Activated T-cell treated with anti-CD3 and anti-CD28 coated beads, Interleukin-2, amount 50 U/mL, for 72 hours (primary cell): ENCODE measurements at regions not wholly inside any gene's neighbourhood (a gene's known extent, or its start where the extent isn't known, plus 50 kb on each side); places are given as distances from the start of the nearest gene placed in this dataset.

Experiments used
- ATAC-seq, 2 donors: fragments of 150-1000 bp; cut with Tn5 transposase; replicated peaks in 1 of 2; 2 replicates each; pipeline ENCODE4 v1.10.0; 2021; ENCODE audit warnings: moderate library complexity in 2 of 2, mild to moderate bottlenecking in 1 of 2
- DNase-seq, 2 donors: peaks; one replicate each; pipeline ENCODE4 v3.0.0; 2021 to 2022; ENCODE audit warnings: mixed read lengths in 1 of 2
- H3K27ac Mint-ChIP-seq: one replicate; pipeline ENCODE4 v1.8.0; 2022; ENCODE audit warnings: mild to moderate bottlenecking, moderate library complexity, mixed read lengths
- H3K27me3 Mint-ChIP-seq: one replicate; pipeline ENCODE4 v1.8.0; 2022; ENCODE audit warnings: low read depth, mixed read lengths
- H3K36me3 Mint-ChIP-seq, 2 donors: one replicate each; pipeline ENCODE4 v1.8.0; 2022; ENCODE audit warnings: mixed read lengths in 2 of 2, mild to moderate bottlenecking in 1 of 2; ENCODE audit not compliant: insufficient read depth in 2 of 2
- H3K4me1 Mint-ChIP-seq: one replicate; pipeline ENCODE4 v1.8.0; 2022; ENCODE audit warnings: low read depth, mixed read lengths
- H3K4me3 Mint-ChIP-seq, 2 donors: one replicate each; pipeline ENCODE4 v1.8.0; 2022; ENCODE audit warnings: mild to moderate bottlenecking in 2 of 2, mixed read lengths in 2 of 2, moderate library complexity in 2 of 2
- H3K9me3 Mint-ChIP-seq, 2 donors: one replicate each; pipeline ENCODE4 v1.8.0; 2022; ENCODE audit warnings: mixed read lengths in 2 of 2

DNA sequence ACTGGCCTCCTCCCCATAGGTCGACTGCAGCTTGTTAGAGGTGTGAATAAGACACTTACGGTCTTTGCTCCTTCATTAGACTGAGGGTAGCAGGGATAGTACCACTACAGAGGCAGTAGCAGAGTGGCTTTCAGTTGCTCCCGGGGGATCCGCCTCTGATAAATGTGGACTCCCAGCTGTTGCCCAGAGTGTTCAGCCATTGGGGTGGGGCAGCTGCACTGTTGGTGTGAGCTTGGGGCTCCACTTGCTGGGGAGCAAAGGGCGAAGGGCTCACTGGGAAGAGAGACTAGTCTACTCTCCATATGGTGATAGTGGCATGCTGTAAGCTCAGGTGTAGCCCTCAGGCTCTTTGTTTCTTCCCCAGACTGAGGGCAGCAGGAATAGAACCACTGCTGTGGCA is 239.1 kb downstream of the LRRN1 start:
- H3K4me3 Mint-ChIP-seq, result no peak overlapping the region
- H3K36me3 Mint-ChIP-seq, result no peaks in the 10 kb centered on the region
- H3K27ac Mint-ChIP-seq, result no peak overlapping the region
- H3K4me1 Mint-ChIP-seq, result no peaks in the 10 kb centered on the region
- no peak for DNase-seq
- H3K27me3 Mint-ChIP-seq, result no peaks in the 10 kb centered on the region
- no peak for ATAC-seq
- no peaks in the 10 kb centered on the region for H3K9me3 Mint-ChIP-seq

DNA sequence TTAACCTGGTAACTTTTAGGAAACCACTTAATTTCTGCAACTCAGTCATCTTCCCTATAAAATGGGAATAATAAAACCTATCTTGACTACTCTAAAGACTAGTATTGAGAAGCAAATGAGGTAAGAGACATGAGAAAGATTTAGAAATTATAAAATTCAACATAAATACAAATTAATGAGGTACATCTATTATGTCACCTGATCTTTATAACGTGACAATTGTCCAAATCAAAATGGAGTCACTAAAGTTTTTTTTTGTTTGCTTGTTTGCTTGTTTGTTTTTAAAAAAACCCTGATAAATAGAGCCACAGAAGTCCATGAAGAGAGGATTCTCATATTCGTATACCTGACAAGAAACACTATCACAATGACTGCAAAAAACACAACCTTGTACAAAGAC is 242.8 kb downstream of the LRRN1 start:
- H3K9me3 Mint-ChIP-seq, result no peaks in the 10 kb centered on the region
- no peak for ATAC-seq
- H3K27ac Mint-ChIP-seq, result no peak overlapping the region
- H3K4me3 Mint-ChIP-seq, result no peak overlapping the region
- no peaks in the 10 kb centered on the region for H3K4me1 Mint-ChIP-seq
- no peaks in the 10 kb centered on the region for H3K27me3 Mint-ChIP-seq
- no peak for DNase-seq
- no peaks in the 10 kb centered on the region for H3K36me3 Mint-ChIP-seq

DNA sequence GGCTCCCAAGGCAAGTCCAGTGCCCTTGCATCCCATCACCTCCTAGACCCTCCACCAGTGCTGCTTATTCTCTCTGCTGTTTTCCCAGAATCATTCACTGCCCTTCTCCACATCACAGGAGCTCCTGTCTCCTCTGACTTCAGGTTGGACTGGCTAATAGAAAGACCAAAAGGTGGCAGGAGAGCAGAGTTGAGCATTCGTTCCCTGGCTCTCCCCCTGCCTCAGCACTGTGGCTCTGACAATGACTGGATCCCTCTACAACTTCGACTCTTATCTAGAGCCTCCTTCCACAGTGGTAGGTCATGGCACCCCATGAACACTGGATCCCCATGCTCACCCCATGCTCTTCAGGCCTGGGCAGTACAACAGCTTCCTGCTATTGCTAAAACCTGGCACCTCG is 243.6 kb downstream of the LRRN1 start:
- H3K27me3 Mint-ChIP-seq, result no peaks in the 10 kb centered on the region
- no peak overlapping the region for H3K4me3 Mint-ChIP-seq
- no peaks in the 10 kb centered on the region for H3K4me1 Mint-ChIP-seq
- DNase-seq, result no peak
- ATAC-seq, result no peak
- no peaks in the 10 kb centered on the region for H3K36me3 Mint-ChIP-seq
- H3K9me3 Mint-ChIP-seq, result no peaks in the 10 kb centered on the region
- H3K27ac Mint-ChIP-seq, result no peak overlapping the region

DNA sequence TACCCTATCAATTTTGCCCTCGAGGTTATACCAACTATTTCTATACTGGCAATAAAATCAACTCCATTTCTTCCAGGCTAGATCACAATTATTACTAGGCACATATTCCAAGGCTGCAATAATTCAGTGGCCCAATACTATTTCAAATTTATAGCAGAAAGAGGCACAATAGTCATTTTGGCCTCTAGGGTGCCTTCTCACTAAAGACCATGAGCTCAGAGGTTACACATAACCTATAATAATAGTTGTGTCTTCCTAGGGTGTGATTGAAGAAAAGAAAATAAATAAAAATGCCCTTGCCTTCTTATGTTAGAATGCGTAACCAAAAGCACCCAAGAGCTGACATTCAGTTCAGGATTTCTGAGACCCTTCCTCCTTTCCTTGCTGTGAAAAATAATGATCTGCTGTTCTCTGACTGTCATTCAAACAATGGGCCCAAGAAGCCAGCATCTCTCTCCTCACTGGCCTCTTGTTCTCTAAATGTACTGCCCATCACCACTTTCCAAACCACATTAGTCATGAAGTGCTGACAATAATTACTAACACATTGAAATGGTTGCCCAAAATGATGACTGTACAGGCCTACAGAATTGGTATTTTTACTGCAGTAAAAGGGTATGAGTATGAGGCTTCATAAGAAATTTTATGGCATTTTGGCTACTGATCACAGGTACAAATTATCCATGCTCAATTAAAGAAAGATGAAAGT is 244.8 kb downstream of the LRRN1 start:
- no peak for DNase-seq
- Mint-ChIP-seq H3K27ac (no peak overlapping the region), H3K27me3 (no peaks in the 10 kb centered on the region), H3K4me1 (no peaks in the 10 kb centered on the region), H3K4me3 (no peak overlapping the region), H3K36me3 (no peaks in the 10 kb centered on the region), H3K9me3 (no peaks in the 10 kb centered on the region)
- no peak for ATAC-seq

DNA sequence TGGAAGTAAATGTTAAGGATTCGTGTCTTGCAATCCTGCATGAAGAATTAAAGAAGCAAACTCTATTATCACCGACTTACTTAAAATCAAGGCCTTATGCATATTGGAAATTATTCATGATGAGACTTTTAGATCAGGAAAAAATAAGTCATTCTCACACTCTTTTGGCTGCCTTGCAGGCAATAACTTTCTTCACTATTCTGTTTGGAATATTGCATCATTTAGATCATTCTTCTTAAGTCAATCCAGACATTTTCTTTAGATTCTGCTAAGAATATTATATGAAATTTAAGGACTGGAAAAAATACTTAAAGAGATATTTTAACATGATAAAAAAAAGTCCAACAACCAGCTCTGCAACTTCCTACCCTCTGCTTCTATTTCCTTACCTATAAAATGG is 245.4 kb downstream of the LRRN1 start:
- Mint-ChIP-seq H3K27me3 (no peaks in the 10 kb centered on the region), H3K4me3 (no peak overlapping the region), H3K9me3 (no peaks in the 10 kb centered on the region), H3K36me3 (no peaks in the 10 kb centered on the region), H3K27ac (no peak overlapping the region), H3K4me1 (no peaks in the 10 kb centered on the region)
- DNase-seq, result no peak
- ATAC-seq, result no peak

DNA sequence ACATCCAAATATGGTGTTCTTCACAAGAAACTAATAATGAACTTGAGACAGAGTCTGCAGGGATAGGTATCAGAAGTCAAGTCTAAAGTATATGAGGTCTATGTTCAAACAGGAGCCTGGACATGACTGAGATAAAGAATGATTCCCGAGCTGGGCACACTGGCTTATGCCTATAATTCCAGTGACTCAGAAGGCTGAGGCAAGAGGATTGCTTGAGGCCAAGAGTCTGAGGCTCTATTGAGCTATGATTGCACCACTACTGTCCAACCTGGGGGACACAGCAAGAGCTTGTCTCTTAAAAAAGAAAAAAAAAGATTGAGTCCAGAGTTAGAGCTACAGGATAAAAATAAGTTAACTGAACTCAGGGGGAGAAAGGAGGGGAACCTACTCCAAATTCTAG is 246.5 kb downstream of the LRRN1 start:
- no peaks in the 10 kb centered on the region for H3K9me3 Mint-ChIP-seq
- H3K36me3 Mint-ChIP-seq, result no peaks in the 10 kb centered on the region
- H3K27me3 Mint-ChIP-seq, result no peaks in the 10 kb centered on the region
- ATAC-seq, result no peak
- no peak overlapping the region for H3K4me3 Mint-ChIP-seq
- no peak overlapping the region for H3K27ac Mint-ChIP-seq
- no peak for DNase-seq
- H3K4me1 Mint-ChIP-seq, result no peaks in the 10 kb centered on the region

DNA sequence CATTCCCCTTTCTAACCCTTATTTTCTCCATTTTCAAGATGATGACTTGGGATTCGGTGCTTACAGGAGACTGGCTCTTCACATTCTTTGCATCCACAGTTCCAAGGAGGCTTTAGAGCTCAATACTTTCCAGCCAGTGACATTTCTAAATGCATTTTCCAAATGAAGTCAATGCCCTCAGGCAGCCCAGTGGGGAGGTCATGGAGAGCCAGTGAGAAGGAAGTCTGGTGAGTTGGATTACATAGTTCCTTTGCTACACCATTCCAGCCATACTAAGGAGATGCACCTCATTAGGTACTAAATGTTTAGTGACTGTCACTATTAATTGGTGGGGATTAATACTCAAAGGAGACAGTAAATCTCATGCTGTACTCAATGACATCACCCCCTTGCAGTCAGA is 248.1 kb downstream of the LRRN1 start:
- ATAC-seq, result no peak
- Mint-ChIP-seq H3K27ac (no peak overlapping the region), H3K27me3 (no peaks in the 10 kb centered on the region), H3K4me1 (no peaks in the 10 kb centered on the region), H3K36me3 (no peaks in the 10 kb centered on the region), H3K4me3 (no peak overlapping the region), H3K9me3 (no peaks in the 10 kb centered on the region)
- no peak for DNase-seq

DNA sequence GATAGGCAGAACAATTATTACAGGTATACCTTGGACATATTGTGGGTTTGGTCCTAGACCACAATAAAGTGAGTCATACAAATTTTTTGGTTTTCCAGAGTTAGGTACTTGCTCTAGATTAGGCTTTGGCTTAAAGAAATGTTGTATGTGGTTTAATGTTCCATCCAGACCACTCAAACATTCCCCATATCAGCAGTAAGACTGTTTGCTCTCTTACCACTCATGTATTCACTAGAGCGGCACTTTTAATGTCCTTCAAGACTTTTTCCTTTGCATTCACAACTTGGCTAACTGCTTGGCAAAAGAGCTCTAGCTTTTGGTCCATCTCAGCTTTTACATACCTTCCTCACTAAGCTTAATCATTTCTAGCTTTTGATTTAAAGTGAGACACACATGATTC is 250.5 kb upstream of the SETMAR start:
- peaks cover 0 to 4% of the 10 kb centered on the region in 2 donors for H3K9me3 Mint-ChIP-seq
- no peaks in the 10 kb centered on the region for H3K27me3 Mint-ChIP-seq
- H3K4me3 Mint-ChIP-seq, result no peak overlapping the region
- DNase-seq (no peak), ATAC-seq (no peak)
- no peak overlapping the region for H3K27ac Mint-ChIP-seq
- H3K4me1 Mint-ChIP-seq, result no peaks in the 10 kb centered on the region
- H3K36me3 Mint-ChIP-seq, result no peaks in the 10 kb centered on the region

DNA sequence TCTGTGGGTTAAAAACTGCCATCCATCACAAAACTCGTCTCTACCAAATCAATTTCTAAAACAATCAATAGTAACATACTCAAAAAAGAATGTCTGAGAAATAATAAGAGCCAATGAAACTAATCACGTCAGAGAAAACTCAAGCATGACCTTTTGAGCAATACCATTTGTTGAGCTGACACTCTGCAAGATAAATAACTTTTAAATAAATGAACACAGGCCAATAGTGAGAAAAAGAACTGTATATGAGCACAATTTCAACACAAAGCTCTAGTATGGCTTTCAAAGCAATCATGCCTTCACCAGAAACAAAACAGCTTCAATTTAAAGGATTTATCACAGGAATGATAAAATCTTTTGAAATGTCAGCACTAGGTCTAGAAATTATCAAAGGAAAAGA is 249.2 kb upstream of the SETMAR start:
- H3K36me3 Mint-ChIP-seq, result no peaks in the 10 kb centered on the region
- H3K27me3 Mint-ChIP-seq, result no peaks in the 10 kb centered on the region
- ATAC-seq (no peak), DNase-seq (no peak)
- H3K4me1 Mint-ChIP-seq, result no peaks in the 10 kb centered on the region
- no peak overlapping the region for H3K27ac Mint-ChIP-seq
- H3K9me3 Mint-ChIP-seq, result peaks cover 0 to 4% of the 10 kb centered on the region in 2 donors
- H3K4me3 Mint-ChIP-seq, result no peak overlapping the region

DNA sequence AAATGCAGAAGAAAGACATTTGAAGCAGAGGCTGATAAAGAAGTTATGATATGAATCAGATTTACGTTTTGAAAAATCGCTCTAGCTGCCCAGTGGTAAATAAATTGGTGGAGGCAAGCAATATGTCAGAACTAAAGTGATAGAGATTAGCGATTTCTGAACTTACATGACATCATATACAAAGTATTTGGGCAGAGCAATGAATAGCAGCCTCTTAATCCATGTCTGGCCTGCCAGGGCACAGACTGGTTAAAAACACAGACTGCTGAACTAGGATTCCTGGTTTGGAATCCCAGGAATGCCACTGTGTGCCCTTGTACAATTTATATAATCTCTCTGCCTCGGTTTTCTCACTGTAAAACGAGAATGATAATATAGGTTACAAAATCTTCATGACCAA is 243.1 kb upstream of the SETMAR start:
- no peak overlapping the region for H3K4me3 Mint-ChIP-seq
- DNase-seq, result no peak
- H3K4me1 Mint-ChIP-seq, result no peaks in the 10 kb centered on the region
- ATAC-seq, result peak in 1 of 2 donors; percentile 58
- no peak overlapping the region for H3K27ac Mint-ChIP-seq
- H3K9me3 Mint-ChIP-seq, result peaks cover 0 to 4% of the 10 kb centered on the region in 2 donors
- no peaks in the 10 kb centered on the region for H3K36me3 Mint-ChIP-seq
- no peaks in the 10 kb centered on the region for H3K27me3 Mint-ChIP-seq

DNA sequence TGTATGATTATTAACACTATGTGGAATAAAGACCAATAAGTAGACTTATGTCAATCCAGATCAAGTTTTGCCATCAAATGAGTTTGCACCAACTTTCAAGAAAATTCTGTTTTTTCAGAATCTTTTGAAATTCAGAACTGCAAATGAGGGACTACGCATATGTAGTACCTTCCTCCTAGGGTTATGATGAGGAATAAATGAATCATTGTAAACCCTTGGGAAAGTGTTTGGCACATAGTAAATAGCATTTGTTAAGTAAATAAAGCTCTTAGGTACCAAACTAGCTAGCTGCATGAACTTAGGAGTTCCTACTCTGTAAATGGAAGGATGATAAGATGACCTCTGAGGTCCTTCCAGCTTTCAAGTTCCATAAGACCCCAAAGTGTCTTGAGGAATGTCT is 242.6 kb upstream of the SETMAR start:
- no peak overlapping the region for H3K27ac Mint-ChIP-seq
- H3K4me3 Mint-ChIP-seq, result no peak overlapping the region
- DNase-seq (no peak), ATAC-seq (no peak)
- no peaks in the 10 kb centered on the region for H3K27me3 Mint-ChIP-seq
- no peaks in the 10 kb centered on the region for H3K36me3 Mint-ChIP-seq
- peaks cover 0 to 4% of the 10 kb centered on the region in 2 donors for H3K9me3 Mint-ChIP-seq
- H3K4me1 Mint-ChIP-seq, result no peaks in the 10 kb centered on the region

DNA sequence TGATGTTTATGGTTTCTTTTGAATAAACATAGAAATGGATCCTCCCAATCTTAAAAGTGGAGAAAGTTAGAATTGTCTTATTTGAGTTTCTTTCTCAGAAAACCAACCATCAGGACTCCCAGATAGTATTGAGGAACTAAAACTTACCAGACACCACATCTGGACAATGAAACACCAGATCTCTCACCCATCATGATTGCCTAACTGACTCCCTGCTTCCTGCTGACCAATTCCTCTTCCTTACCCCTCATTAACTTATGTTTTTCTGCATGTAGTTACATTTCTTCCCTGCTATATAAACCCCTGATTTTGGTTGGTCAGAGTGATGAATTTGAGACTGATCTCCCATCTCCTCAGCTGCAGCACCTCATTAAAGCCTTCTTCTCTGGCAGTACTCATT is 242.0 kb upstream of the SETMAR start:
- Mint-ChIP-seq H3K4me1 (no peaks in the 10 kb centered on the region), H3K9me3 (no peaks in the 10 kb centered on the region), H3K27me3 (no peaks in the 10 kb centered on the region), H3K36me3 (no peaks in the 10 kb centered on the region), H3K4me3 (no peak overlapping the region), H3K27ac (no peak overlapping the region)
- ATAC-seq (no peak), DNase-seq (no peak)

DNA sequence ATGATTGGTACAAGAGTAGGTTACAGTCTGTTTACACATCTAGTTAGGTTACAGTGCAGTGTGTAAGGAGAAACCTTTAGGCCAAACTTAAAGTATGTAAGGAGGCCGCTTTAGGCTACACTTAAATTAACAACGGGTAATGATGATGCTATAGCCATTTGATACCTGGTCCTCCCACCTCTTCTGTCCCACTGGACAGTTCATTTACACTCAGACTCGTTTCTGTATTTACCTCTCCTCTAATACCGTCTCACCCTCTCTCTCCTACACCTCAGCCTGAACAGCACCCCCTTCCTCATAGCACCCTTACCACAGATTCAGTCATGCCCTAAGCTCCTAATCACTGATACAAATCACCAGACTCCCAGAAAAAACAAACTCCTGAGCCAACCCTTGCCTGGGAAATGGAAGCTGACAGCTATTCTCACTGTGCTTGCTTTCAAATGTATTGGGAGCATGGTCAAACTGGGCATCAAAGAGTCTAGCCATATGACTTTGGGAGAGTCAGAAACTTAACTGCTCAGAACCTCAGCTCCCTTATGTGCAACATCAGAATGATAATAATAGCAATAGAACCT is 241.3 kb upstream of the SETMAR start:
- no peaks in the 10 kb centered on the region for H3K36me3 Mint-ChIP-seq
- no peak for DNase-seq
- no peak overlapping the region for H3K4me3 Mint-ChIP-seq
- ATAC-seq, result no peak
- no peak overlapping the region for H3K27ac Mint-ChIP-seq
- no peaks in the 10 kb centered on the region for H3K4me1 Mint-ChIP-seq
- no peaks in the 10 kb centered on the region for H3K27me3 Mint-ChIP-seq
- H3K9me3 Mint-ChIP-seq, result no peaks in the 10 kb centered on the region

DNA sequence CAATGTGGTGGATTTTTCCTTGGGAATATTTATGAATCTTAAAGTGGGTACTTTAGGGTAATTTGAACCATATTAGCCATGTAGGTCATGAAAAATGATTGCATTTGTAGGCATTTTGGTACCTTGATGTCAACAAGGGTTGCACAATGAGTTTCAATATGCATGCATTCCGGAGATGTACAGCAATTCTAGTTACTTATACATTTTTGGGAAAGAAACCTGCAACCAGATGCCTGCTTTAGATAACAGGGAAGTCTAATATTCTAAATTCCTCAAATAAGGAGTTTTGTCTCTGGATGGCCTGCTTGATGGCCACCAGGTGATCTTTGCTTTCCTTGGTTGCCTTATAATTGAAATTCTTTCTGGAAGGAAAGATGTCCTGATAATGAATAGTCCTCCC is 240.5 kb upstream of the SETMAR start:
- Mint-ChIP-seq H3K27me3 (no peaks in the 10 kb centered on the region), H3K36me3 (no peaks in the 10 kb centered on the region), H3K4me1 (no peaks in the 10 kb centered on the region), H3K9me3 (no peaks in the 10 kb centered on the region), H3K4me3 (no peak overlapping the region), H3K27ac (peak overlapping the region; percentile 10)
- DNase-seq, result no peak
- no peak for ATAC-seq
